Activated CD4-positive, alpha-beta T cell treated with anti-CD3 and anti-CD28 coated beads, Interleukin-2, amount 50 U/mL, for 24 hours (primary cell): ENCODE measurements at regions not wholly inside any gene's neighbourhood (a gene's known extent, or its start where the extent isn't known, plus 50 kb on each side); places are given as distances from the start of the nearest gene placed in this dataset.

ENCODE experiments used
- DNase-seq, 2 donors: peaks; one replicate each; pipeline ENCODE4 v3.0.0-alpha.2; 2020; ENCODE audit warnings: low read depth in 1 of 2, low spot score in 1 of 2

DNA sequence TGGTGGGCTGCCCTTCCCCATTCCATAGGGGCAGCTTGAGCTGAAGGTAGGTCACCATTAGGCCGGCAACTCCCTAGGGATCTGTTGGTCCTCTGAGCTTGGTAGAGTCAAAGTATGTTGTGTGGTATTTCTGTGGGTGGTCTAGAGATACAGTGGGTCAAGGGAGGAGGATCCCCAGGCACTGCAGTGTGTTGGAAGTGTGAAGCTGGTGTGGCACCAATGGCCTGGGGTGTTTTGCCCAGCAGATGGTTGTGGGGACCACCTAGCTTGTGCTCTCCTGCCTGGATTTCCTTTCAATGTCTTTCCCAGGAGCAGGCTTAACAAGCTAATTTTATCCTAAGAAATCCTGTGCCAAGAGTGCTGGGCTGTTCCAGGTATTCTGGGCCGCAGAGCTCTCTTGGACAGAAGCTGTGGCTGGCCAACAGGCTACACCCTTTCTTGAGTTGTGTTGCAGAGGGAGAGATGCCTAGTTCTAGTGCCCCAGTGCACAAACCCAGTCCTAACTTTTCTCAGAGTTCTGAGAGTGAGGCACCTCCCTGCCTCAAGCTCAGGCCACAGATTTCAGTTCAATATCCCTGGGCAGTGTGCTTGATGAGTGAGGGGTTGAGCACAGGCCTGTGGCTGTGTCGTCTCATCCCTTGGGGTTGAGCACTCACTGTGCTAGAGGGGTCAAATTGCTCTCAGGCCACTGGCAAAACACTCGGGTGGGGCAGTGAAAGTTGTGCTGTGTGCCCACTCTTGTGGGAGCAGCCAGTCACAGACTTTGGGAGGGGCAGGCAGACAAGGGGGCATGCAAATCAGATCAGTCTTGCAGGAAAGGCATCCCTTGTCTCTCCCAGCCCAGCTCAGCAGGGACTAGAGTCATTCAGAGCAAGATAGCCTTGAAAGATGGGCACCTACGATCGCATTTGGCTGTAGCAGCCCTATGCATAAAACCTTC, 1806.1 kb upstream of the MIR17HG start:
- no peak for DNase-seq

DNA sequence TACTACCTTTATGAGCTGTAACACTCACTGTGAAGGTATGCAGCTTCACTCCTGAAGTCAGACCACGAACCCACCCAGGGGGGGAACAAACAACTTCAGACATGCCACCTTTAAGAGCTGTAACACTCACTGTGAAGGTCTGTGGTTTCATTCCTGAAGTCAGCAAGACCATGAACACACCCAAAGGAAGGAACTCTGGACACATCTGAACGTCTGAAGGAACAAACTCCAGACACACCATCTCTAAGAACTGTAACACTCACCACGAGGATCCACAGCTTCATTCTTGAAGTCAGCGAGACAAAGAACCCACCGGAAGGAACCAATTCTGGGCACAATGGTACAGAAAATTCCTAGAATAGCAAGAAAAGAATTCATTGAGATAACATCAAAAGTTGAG, 1796.5 kb upstream of the MIR17HG start:
- no peak for DNase-seq

DNA sequence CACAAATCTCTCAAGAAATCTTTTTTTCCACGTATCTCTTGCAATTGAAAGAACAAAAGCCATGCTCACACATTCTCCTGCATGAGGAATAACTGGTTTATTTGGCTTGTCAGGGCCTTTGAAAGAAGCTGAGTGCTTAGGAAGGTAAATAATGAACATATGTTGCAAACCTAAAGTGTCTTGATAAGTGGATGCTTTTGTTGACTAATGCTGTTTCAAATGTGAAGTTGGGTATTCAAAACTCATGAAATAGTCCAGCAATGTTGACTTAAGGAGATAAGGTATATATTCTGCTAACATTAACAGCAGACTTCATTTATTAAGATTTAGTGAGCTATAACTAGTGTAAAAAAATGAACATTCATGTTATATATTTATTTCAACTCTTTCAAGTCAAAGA, 1792.7 kb upstream of the MIR17HG start:
- DNase-seq, result no peak

DNA sequence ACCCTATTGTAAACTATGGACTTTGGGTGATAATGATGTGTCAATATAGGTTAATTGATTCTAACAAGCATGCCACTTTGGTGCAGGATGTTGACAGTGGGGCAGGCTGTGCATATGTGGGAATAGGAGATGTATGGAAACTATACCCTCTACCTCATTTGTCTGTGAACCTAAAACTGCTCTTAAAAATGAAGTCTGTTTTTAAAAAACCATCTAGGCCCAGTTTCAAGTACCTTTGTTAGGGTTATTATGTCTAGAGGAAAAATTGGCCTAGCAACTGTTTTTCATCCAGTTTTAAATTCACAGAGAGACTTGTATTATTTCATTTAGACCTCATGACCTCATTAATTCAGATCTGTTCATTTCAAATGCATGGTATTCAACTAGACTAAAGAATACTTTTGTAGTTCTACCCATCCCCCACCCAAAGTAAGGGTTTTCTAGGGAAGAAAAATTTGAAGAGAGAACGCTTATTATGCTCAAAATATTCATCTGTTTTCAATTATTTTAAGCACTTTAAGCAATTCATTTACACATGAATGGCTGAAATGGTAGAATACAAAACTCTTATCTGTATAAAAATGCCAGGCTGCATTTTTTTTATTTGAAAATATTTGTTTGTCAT, 1781.9 kb upstream of the MIR17HG start:
- no peak for DNase-seq

DNA sequence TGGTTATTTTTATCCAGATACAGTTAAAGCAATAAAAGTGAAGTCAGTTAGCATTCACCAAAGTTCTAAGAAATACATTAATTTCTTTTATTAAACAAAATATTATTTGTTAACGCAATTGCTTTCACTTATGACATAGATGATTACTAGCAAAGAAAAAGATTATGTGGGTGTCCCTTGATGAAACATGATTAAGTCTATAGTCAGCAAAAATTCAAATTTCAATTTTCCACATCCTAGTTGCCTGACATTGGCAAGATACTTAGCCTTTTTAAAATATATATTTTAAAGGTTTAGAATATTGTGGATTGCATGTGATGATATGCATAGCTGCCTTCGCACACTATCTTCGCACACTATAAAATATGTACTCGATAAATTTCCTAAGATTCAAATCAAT, 1780.5 kb upstream of the MIR17HG start:
- DNase-seq, result no peak

DNA sequence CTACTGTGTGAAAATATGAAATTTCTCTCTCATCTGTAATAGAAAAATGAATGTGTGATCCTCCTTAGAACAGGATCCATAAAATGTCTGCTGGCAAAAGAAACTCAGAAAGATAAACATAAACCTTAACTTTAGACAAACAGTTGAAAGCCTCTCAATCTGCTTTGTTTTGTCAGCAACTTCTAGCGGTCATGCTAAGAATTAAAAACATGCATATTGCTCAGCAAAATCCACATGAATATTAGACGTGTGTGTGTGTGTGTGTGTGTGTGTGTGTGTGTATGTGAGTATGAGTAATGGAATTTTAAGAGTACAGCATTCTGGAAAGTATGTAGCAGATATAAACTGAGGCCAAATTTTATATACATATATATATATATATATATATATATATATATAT, 1779.2 kb upstream of the MIR17HG start:
- no peak for DNase-seq

DNA sequence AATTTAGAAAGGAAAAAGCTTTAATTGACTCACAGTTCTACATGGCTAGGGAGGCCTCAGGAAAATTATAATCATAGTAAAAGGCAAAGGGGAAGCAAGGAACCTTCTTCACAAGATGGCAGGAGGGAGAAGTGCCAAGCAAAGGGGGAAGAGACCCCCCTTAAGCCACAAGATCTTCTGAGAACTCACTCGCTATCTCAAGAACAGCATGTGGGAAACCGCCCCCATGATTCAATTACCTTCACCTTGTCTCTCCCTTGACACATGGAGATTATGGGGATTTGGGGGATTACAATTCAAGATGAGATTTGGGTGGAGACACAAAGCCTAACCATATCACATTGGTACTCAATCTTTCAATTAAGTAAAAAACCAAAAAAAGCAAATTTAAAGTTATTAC, 1778.7 kb upstream of the MIR17HG start:
- no peak for DNase-seq

DNA sequence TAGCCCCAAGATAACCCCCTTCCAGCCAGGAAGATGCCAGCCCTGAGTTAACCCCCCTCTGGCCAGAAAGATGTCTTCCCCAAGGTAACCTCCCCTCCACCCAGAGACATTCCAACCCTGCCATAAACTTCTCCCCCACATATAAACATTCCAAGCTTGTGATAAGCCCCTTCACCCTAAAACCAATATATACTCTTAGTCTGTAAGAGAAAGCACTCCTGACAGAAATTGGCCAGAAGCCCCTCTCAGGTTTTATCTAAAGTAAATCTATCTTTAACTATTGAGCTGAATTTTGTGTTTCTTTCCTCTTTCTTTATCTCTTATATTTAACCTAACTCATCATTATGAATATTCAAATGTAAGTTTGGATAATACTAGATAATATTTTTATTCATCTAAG, 1775.8 kb upstream of the MIR17HG start:
- no peak for DNase-seq

DNA sequence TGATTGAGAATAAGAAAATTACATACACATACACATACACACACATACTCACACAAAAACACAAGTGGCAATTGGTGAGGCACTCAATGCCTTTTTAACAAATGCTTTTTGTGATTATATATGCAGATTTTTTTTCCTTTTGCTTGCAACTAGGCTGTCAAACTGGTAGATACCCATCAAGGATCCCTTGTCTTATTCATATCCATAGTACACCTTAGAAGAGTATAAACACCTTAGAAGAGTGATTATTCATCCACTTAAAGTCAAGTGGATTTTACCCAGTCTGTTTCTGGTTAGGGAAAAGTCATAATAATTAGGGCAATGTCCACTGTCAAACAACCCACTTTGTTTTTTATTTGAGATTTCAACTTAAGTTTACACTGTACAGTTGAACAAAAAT, 1773.4 kb upstream of the MIR17HG start:
- DNase-seq, result no peak

DNA sequence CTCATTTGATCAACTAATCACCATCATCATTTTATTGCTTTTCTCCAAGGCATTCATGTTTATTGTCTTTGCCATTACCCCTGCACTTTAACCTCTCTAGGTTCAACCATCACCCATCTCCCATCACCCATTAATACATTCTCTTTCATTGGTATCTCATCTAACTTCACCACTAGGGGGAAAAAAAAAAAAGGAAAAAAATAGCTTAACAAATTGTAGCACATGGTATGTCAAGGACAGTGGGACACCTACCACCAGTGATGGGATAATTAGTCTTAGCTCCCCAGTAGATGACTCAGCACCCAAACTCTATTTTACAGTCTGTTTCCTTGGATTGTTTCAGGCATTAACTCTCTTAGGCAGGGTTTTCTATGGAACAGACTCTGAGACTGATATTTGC, 1770.2 kb upstream of the MIR17HG start:
- no peak for DNase-seq

DNA sequence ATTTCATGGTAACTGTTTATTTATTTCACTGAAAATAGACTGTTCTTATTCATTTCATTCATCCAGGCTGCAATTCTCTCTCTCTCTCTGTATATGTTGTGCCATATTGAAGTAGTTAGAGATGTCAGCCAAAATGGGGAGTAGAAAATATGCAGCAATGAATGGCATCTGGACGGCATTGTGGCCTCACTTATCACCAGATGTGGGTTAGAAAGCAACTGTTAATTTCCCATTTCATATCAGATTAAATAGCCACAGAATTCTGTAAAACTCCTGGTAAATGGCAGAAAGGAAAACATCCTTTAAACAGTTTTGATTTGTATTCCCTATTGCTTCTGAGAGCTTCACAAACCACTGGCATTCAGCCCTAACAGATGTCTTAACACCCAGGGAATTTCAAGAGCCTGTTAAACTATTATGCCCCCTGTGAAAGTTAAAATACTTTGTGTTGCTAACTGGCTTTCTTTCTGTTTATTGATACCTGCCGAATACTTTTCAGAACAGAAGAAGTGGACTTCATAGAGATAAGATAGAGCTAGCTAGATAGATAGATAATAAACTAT, 1763.3 kb upstream of the MIR17HG start:
- no peak for DNase-seq

DNA sequence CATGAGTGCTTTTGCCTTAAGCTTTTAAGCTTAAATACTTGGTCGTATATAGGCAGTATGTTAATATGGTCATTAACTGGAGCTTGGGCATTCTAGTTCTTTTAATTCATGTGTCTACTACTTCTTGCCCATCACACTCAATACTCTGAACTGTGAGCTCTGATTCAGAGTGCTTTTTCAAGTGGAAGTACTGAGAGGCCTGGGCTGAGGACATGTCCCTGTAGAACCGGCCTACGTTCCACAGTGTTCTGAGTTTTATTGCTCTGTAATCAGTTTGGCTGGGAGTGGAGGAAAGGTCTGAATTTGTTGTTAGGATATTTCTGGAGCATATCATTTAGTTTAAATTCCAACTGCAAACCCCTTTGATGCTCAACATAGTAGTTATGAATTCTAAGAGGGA, 1744.8 kb upstream of the MIR17HG start:
- DNase-seq, result no peak

DNA sequence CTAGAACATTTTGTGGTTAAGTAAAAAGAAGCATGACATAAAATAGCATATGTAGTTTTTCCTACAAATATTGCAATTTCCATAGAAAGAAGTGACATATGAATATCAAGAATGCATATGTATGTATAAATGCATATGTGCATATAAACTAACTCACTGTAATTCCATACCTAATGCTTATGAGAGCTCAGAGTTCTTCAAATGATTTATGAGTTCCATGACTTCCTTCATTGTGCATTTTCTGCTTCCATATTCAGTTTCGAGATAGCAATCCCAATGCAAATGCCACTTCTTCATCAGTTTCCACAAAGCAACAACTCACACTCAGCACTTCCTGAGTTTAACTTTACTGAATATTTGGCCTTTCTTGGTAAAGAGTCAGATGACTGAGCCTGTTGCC, 1744.3 kb upstream of the MIR17HG start:
- no peak for DNase-seq

DNA sequence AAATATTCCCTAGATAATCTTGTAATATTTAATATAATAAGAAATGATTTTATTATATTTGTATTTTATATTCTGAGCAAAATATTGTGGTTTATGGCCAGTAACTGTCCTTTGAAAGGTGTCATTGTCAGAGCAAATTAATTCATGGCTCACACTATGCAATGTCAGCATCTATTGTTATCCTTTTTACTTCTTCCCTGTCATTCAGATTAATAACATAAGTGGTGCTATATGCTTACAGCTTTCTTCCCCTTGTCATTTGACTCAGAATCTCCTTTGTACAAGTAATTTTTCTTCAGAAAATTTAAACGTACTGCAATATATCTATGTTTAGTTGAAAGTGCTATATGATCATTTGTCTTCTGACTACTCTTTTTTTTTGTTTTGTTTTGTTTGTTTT, 1738.2 kb upstream of the MIR17HG start:
- DNase-seq, result no peak

DNA sequence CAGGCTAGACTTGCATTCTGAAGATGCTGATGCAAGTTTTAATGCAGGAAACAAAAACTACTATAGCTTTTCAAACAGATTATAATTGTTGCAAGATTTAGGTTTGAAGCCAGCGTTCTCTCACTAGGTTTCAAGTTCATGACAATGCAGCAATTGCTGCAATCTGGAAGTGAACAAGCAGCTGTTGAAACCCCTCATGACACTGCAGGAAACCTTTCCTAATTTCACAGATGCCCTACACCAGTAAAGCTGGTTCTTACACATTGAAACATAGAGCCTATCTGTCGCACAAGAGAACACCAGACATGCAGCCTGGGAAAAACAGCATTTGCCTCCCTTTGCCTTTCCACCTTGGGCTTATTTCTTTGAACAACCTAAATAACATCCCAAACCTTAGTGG, 1737.2 kb upstream of the MIR17HG start:
- DNase-seq, result no peak

DNA sequence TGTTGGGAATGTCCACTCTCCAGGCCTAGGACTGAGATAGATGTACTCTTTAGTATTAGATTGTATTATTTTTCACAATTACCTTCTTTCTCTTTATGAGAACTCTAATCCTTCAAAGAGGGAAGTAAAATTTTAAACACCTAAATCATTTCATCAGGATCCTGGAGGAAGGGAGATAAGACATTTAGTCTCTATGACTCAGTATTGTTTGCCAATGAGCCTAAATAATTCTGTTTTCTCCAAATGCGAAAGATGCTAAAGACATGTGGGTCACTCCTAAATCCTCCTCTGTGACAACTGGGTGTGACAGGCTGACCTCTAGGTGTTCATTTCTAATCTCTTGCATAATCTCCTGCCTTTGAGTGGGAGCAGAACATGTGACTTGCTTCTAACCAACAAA, 1736.6 kb upstream of the MIR17HG start:
- DNase-seq, result no peak

DNA sequence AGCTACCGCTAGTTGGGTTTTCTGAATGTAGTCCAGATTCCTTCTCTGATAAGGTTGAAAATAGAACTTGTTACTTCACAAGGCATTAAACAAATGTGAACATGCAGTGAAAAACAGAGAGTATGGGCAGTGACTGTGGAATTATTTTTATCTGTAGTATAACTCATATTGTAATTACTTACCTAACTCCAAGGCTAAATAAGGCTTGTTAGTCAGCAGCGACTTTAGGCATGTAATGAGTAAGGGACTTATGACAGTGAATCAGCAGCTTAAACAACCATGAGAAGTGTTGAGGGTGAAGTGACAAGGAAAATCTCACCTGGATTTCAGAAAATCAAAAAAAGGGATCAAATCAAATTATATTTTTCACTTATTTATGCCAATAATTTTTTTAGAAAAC, 1719.5 kb upstream of the MIR17HG start:
- DNase-seq, result no peak

DNA sequence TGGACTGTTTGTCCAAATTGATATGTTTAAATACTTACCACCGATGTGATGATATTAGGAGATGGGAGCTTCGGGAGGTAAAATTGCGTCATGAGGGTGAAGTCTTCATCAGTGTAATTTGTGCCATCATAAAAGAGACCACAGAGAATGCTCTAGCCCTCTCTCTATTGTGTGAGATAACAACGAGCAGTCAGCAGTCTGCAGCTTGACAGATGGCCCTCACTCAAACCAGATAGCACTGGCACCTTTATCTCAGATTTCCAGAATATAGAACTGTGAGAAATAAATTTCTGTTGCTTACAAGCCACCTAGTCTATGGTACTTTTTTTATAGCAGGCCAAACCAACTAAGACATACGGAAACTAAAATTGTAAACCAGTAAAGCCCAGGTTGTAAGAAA, 1718.9 kb upstream of the MIR17HG start:
- DNase-seq, result no peak

DNA sequence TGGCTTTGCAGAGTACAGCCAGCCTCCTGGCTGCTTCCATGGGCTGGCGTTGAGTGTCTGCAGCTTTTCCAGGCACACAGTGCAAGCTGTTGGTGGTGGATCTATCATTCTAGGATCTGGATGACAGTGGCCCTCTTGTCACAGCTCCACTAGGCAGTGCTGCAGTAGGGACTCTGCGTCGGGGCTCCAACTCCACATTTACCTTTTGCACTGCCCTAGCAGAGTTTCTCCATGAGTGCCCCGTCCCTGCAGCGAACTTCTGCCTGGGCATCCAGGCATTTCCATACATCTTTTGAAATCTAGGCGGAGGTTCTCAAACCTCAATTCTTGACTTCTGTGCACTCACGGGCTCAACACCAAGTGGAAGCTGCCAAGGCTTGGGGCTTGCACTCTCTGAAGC, 1697.3 kb upstream of the MIR17HG start:
- no peak for DNase-seq

DNA sequence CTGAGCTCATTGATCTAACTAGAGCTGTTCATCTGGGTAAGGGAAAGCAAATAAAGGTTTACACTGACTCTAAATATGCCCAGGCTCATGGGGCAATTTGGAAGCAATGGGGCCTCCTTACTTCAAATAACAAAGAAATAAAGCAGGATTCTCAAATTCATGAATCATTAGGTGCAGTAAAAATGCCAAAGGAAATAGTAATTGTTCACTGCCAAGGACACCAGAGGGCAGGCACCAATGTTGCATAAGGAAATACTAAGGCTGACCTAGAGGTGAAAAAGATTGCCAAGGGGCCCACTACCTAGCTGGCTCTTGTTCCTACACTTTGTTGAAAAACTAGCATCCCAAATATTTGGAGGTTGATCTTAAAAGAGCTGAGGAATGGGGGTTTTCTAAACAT, 1686.7 kb upstream of the MIR17HG start:
- DNase-seq, result no peak

DNA sequence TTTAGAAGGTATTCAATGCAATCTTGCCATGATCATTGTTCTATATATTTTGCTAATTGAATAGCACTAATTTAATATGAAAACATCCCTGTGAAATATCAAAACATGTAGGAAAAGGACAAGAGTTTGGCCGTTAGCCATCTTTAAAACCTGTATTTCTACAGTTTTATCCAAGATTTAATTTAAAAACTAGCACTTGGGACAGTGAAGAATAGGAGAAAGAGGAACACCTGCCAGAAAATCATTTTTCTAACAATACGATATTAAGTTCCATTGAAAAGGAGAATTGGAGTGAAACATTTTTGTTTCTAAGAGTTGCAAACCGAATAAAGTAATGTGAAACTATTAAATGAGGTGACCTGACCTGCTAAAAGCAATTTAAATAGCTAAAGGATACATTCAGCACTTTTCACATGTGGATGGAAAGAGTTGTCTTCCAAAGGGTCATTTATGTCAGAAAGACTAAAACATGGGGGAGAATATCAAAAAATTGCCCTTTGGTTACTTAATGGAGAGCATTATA, 1673.6 kb upstream of the MIR17HG start:
- DNase-seq, result no peak

DNA sequence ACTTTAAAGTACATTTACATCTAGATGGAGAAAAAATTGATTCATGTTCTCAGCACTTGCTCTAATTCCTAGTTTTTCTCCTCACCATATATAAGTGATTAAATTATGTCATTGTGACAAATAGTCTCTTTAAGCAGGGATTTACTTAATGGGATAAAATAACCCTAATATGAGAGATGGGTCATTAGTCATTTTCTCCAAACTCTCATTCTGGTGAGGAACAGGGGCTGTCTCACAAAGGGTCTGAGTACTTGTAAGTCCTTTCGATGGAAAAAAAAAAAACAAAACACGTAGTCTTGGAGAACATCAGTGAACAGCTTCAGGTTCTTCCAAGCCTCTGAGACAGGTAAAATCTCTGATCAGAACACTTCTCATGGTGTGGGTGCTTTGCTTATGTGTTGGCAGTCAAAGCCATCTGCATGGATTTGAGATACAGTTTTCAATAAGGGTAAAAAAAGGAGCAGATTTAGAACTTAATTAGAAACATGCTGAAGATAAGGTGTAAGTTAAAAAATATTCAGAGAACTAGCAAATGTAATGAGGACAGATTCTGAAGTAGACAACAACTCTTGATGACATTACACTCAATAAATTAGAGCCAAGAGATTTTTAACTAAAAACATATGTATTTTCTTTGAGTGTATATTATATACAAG, 1668.9 kb upstream of the MIR17HG start:
- no peak for DNase-seq
